Neural progenitor cell (in vitro differentiated cells): ENCODE measurements at regions not wholly inside any gene's neighbourhood (a gene's known extent, or its start where the extent isn't known, plus 50 kb on each side); places are given as distances from the start of the nearest gene placed in this dataset.
A peak's percentile ranks its signal among the peaks of the same experiment; 100 is the strongest.
"Not testable (repeated sequence)": the region's sequence is repeated elsewhere in the genome, so short reads cannot be mapped to it uniquely, and the experiment has no call there.

Experiments used
- DNase-seq: peaks from one replicate; pipeline ENCODE4 v3.0.0-alpha.2; 2016; ENCODE audit warnings: low spot score
- H2AFZ ChIP-seq: fragments of 200-600 bp; sonication (generic); replicated peaks from 2 replicates; pipeline ENCODE4 v1.6.1; 2016; ENCODE audit warnings: antibody characterized with exemption
- H3F3A ChIP-seq: fragments of 200-600 bp; sonication (generic); 2 replicates; pipeline ENCODE4 v1.6.1; 2016; ENCODE audit warnings: antibody characterized with exemption, low read depth
- H3K27ac ChIP-seq: fragments of 200-600 bp; sonication (generic); 2 replicates; pipeline ENCODE4 v1.5.1; 2016; ENCODE audit warnings: mild to moderate bottlenecking
- H3K27me3 ChIP-seq: fragments of 200-600 bp; sonication (generic); 2 replicates; pipeline ENCODE4 v1.6.1; 2016; ENCODE audit warnings: mild to moderate bottlenecking, moderate library complexity
- H3K36me3 ChIP-seq: fragments of 200-600 bp; sonication (generic); 2 replicates; pipeline ENCODE4 v1.5.1; 2016
- H3K4me1 ChIP-seq: fragments of 200-600 bp; sonication (generic); 2 replicates; pipeline ENCODE4 v1.6.1; 2016; ENCODE audit warnings: mixed run types
- H3K4me2 ChIP-seq: fragments of 200-600 bp; sonication (generic); 2 replicates; pipeline ENCODE4 v1.6.1; 2016
- H3K4me3 ChIP-seq: fragments of 200-600 bp; sonication (generic); 2 replicates; pipeline ENCODE4 v1.5.1; 2016
- H3K79me2 ChIP-seq: fragments of 200-600 bp; sonication (generic); 2 replicates; pipeline ENCODE4 v1.6.1; 2016; ENCODE audit warnings: low read depth
- H3K9ac ChIP-seq: fragments of 200-600 bp; sonication (generic); 2 replicates; pipeline ENCODE4 v1.6.1; 2016
- H3K9me3 ChIP-seq: fragments of 200-600 bp; sonication (generic); 2 replicates; pipeline ENCODE4 v1.5.1; 2016; ENCODE audit warnings: low read depth
- H4K20me1 ChIP-seq: fragments of 200-600 bp; sonication (generic); 2 replicates; pipeline ENCODE4 v1.6.1; 2016; ENCODE audit warnings: low read depth
- H3K27ac Mint-ChIP-seq: 3 replicates; pipeline ENCODE4 v1.8.0; 2021; ENCODE audit warnings: mixed read lengths
- H3K27me3 Mint-ChIP-seq: 2 replicates; pipeline ENCODE4 v1.8.0; 2022; ENCODE audit warnings: low read depth, mild to moderate bottlenecking, inconsistent platforms, moderate library complexity, mixed read lengths; ENCODE audit not compliant: insufficient read depth
- H3K36me3 Mint-ChIP-seq: 3 replicates; pipeline ENCODE4 v1.8.0; 2021; ENCODE audit warnings: mixed read lengths
- H3K4me1 Mint-ChIP-seq: 3 replicates; pipeline ENCODE4 v1.8.0; 2021; ENCODE audit warnings: mixed read lengths
- H3K4me3 Mint-ChIP-seq: 3 replicates; pipeline ENCODE4 v1.8.0; 2021; ENCODE audit warnings: mild to moderate bottlenecking, moderate library complexity, mixed read lengths
- H3K9me3 Mint-ChIP-seq: 3 replicates; pipeline ENCODE4 v1.8.0; 2020; ENCODE audit warnings: mixed read lengths
- EZH2 ChIP-seq: fragments of 200-600 bp; sonication (generic); IDR thresholded peaks from 2 replicates; pipeline ENCODE4 v1.6.1; 2017; ENCODE audit warnings: antibody characterized with exemption, mild to moderate bottlenecking, moderate library complexity
- EZH2phosphoT487 ChIP-seq: fragments of 200-600 bp; sonication (generic); IDR thresholded peaks from 2 replicates; pipeline ENCODE4 v1.6.1; 2017; ENCODE audit warnings: antibody characterized with exemption
- TF ChIP-seq, protein P1 (sequence below): fragments of 200-600 bp; sonication (generic); IDR thresholded peaks from 2 replicates; pipeline ENCODE4 v1.5.1; 2017; ENCODE audit warnings: antibody characterized with exemption, mild to moderate bottlenecking

DNA sequence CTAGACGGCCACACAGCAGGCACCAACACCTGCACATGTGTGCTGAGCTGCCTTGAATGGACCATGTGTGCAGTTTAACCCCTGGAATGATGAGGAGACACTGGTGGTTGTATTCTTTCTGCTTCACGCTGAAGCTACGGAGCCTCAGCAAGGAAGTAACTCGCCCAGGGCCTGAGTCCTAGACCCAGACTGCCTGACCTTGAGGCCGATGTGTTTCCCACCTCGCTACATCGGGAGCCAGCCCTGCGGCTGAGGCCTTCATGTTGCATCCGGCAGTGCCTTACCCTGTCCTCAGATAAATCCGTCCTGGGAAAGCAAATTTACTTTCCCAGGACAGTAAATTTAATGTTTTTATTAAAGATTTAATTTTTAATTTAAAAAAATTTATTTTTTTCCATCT, 110.0 kb upstream of the MTHFD1L start:
- H3K4me2 ChIP-seq: no peak overlapping the region
- H2AFZ ChIP-seq: no peak overlapping the region
- H3K9me3 Mint-ChIP-seq: peaks cover 3% of the 10 kb centered on the region

DNA sequence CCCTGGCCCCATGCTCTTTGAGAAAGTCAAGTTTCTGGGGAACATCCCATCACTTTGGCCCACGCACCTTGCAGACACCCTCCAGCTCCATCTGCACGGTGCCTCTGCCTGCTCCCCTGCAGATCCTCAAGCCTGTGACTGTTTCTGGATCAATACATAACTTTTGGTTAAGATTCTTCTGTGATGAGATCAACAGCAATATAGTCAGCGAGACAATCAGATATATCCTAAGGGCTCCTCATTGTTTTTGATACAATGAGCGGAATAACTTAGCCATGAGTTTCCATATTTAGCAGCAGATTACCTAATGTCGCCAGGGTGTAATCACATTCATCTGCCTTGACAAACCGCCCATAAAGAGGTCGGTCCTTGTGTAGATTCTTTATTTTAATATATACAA, 109.3 kb upstream of the MTHFD1L start:
- H3K36me3 Mint-ChIP-seq: peaks cover 26% of the 10 kb centered on the region
- no peak overlapping the region for H3K27ac ChIP-seq
- no peak overlapping the region for H3K4me3 ChIP-seq
- no peak overlapping the region for H3K4me3 Mint-ChIP-seq
- H2AFZ ChIP-seq: no peak overlapping the region
- peaks cover 28% of the 10 kb centered on the region for H3K4me1 ChIP-seq
- no peaks in the 10 kb centered on the region for H3K36me3 ChIP-seq
- TF ChIP-seq, protein P1, sequence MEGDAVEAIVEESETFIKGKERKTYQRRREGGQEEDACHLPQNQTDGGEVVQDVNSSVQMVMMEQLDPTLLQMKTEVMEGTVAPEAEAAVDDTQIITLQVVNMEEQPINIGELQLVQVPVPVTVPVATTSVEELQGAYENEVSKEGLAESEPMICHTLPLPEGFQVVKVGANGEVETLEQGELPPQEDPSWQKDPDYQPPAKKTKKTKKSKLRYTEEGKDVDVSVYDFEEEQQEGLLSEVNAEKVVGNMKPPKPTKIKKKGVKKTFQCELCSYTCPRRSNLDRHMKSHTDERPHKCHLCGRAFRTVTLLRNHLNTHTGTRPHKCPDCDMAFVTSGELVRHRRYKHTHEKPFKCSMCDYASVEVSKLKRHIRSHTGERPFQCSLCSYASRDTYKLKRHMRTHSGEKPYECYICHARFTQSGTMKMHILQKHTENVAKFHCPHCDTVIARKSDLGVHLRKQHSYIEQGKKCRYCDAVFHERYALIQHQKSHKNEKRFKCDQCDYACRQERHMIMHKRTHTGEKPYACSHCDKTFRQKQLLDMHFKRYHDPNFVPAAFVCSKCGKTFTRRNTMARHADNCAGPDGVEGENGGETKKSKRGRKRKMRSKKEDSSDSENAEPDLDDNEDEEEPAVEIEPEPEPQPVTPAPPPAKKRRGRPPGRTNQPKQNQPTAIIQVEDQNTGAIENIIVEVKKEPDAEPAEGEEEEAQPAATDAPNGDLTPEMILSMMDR: no peak
- TF ChIP-seq EZH2 (no peak), EZH2phosphoT487 (no peak)
- no peaks in the 10 kb centered on the region for H3K79me2 ChIP-seq
- peaks cover 66% of the 10 kb centered on the region for H3K4me1 Mint-ChIP-seq
- no peaks in the 10 kb centered on the region for H4K20me1 ChIP-seq
- no peak overlapping the region for H3K4me2 ChIP-seq
- H3K9ac ChIP-seq: no peak overlapping the region
- H3K9me3 Mint-ChIP-seq: peaks cover 3% of the 10 kb centered on the region
- H3K27ac Mint-ChIP-seq: peak overlapping the region; percentile 89
- no peaks in the 10 kb centered on the region for H3K27me3 ChIP-seq
- peaks cover 4% of the 10 kb centered on the region for H3K27me3 Mint-ChIP-seq
- H3K9me3 ChIP-seq: no peaks in the 10 kb centered on the region
- no peak for DNase-seq
- H3F3A ChIP-seq: peaks cover 26% of the 10 kb centered on the region

More for the DNA sequence above, 110.0 kb upstream of the MTHFD1L start:
- no peaks in the 10 kb centered on the region for H3K9me3 ChIP-seq
- H3K79me2 ChIP-seq: no peaks in the 10 kb centered on the region
- no peak overlapping the region for H3K4me3 ChIP-seq
- no peak overlapping the region for H3K9ac ChIP-seq
- H3K4me3 Mint-ChIP-seq: no peak overlapping the region
- H3K27ac Mint-ChIP-seq: peak overlapping the region; percentile 87
- no peaks in the 10 kb centered on the region for H3K36me3 ChIP-seq
- DNase-seq: no peak
- peaks cover 70% of the 10 kb centered on the region for H3K4me1 Mint-ChIP-seq
- no peaks in the 10 kb centered on the region for H3K27me3 ChIP-seq
- TF ChIP-seq, protein P1: no peak
- TF ChIP-seq EZH2phosphoT487: no peak
- TF ChIP-seq EZH2: no peak
- no peaks in the 10 kb centered on the region for H4K20me1 ChIP-seq
- peaks cover 4% of the 10 kb centered on the region for H3K27me3 Mint-ChIP-seq
- H3F3A ChIP-seq: peaks cover 26% of the 10 kb centered on the region
- peaks cover 31% of the 10 kb centered on the region for H3K36me3 Mint-ChIP-seq
- H3K4me1 ChIP-seq: peaks cover 28% of the 10 kb centered on the region
- H3K27ac ChIP-seq: no peak overlapping the region

DNA sequence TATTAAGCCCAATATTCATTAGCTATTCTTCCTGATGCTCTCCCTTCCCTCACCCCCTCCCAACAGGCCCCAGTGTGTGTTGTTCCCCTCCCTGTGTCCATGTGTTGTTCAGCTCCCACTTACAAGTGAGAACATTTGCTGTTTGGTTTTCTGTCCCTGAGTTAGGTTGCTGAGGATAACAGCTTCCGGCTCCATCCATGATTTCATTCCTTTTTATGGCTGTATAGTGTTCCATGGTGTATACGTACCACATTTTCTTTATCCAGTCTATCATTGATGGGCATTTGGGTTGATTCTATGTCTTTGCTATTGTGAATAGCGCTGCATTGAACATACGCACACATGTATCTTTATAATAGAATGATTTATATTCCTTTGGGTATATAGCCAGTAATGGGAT, 107.7 kb upstream of the MTHFD1L start:
- H3K4me1 Mint-ChIP-seq: peaks cover 67% of the 10 kb centered on the region
- H3K36me3 Mint-ChIP-seq: peaks cover 21% of the 10 kb centered on the region
- H3K9me3 Mint-ChIP-seq, DNase-seq, H3K4me2 ChIP-seq, H3K27me3 ChIP-seq, H4K20me1 ChIP-seq, H3K36me3 ChIP-seq, H3K27ac ChIP-seq, H3K4me3 Mint-ChIP-seq, H3K79me2 ChIP-seq, H3K9ac ChIP-seq, H3K9me3 ChIP-seq, H2AFZ ChIP-seq, H3K27me3 Mint-ChIP-seq, H3K4me3 ChIP-seq, H3K27ac Mint-ChIP-seq: not testable (repeated sequence)
- Histone ChIP-seq H3F3A (peaks cover 19% of the 10 kb centered on the region), H3K4me1 (peaks cover 31% of the 10 kb centered on the region)

DNA sequence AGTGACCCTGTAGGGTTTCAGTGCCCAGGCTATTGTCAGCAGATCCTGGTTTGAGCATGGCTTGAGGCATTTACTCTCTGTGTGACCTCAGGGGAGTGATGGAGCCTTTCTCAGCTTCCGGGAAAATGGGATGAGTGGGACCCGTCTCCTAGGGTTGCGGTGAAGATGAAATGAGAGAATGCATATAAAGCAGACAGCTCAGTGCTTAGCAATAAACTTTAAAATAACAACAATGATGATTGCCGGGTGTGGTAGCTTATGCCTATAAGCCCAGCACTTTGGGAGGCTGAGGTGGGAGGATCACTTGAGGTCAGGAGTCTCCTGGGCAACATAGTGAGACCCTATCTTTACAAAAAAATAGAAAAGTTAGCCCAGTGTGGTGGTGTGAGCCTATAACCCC, 106.0 kb upstream of the MTHFD1L start:
- no peaks in the 10 kb centered on the region for H3K79me2 ChIP-seq
- TF ChIP-seq EZH2phosphoT487 (no peak), EZH2 (no peak)
- TF ChIP-seq, protein P1: no peak
- peaks cover 62% of the 10 kb centered on the region for H3K4me1 Mint-ChIP-seq
- H3K4me1 ChIP-seq: peaks cover 16% of the 10 kb centered on the region
- no peak overlapping the region for H2AFZ ChIP-seq
- no peak overlapping the region for H3K9ac ChIP-seq
- peaks cover 3% of the 10 kb centered on the region for H3F3A ChIP-seq
- no peak overlapping the region for H3K4me3 ChIP-seq
- no peak overlapping the region for H3K4me2 ChIP-seq
- no peaks in the 10 kb centered on the region for H4K20me1 ChIP-seq
- peaks cover 3% of the 10 kb centered on the region for H3K9me3 Mint-ChIP-seq
- H3K9me3 ChIP-seq: no peaks in the 10 kb centered on the region
- DNase-seq: no peak
- H3K36me3 Mint-ChIP-seq: peaks cover 22% of the 10 kb centered on the region
- no peak overlapping the region for H3K27ac ChIP-seq
- H3K27ac Mint-ChIP-seq: peak overlapping the region; percentile 72
- H3K27me3 ChIP-seq: no peaks in the 10 kb centered on the region
- no peaks in the 10 kb centered on the region for H3K36me3 ChIP-seq
- H3K4me3 Mint-ChIP-seq: no peak overlapping the region
- peaks cover 8% of the 10 kb centered on the region for H3K27me3 Mint-ChIP-seq
